Activated T-cell treated with anti-CD3 and anti-CD28 coated beads, Interleukin-2, amount 50 U/mL, for 4 hours (primary cell): ENCODE measurements at regions not wholly inside any gene's neighbourhood (a gene's known extent, or its start where the extent isn't known, plus 50 kb on each side); places are given as distances from the start of the nearest gene placed in this dataset.
A peak's percentile ranks its signal among the peaks of the same experiment; 100 is the strongest.

Experiments used
- ATAC-seq, 2 donors: fragments of 200-7000 bp; cut with Tn5 transposase; one replicate each; pipeline ENCODE4 v1.10.0; 2021
- DNase-seq: peaks from one replicate; pipeline ENCODE4 v3.0.0-alpha.2; 2020
- H3K27me3 Mint-ChIP-seq: one replicate; pipeline ENCODE4 v1.8.0; 2021; ENCODE audit warnings: low read depth, mixed read lengths
- H3K36me3 Mint-ChIP-seq: one replicate; pipeline ENCODE4 v1.8.0; 2022; ENCODE audit warnings: mixed read lengths; ENCODE audit not compliant: insufficient read depth
- H3K4me1 Mint-ChIP-seq: one replicate; pipeline ENCODE4 v1.8.0; 2021; ENCODE audit warnings: low read depth, mixed read lengths
- H3K4me3 Mint-ChIP-seq: one replicate; pipeline ENCODE4 v1.8.0; 2021; ENCODE audit warnings: mild to moderate bottlenecking, moderate library complexity, mixed read lengths
- H3K9me3 Mint-ChIP-seq: one replicate; pipeline ENCODE4 v1.8.0; 2021; ENCODE audit warnings: mixed read lengths

DNA sequence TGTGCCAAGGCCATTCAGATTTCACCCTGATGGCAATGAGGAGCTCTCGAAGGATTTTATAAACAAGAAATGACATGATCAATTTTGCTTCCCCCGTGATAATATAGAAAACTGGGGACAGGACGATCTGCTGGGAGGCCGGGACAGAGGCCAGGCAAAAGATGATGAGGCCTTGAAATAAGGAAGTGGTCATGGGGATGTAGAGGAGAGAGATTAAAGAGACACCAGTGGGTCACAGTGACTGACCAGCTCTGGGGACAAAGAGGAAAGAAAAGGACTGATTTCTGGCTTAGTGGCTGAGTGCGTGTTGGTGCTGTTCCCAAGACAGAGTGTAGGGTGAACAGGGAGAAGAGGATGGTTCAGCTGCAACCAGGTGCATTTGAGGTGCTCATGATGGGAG lies 68.7 kb upstream of the FLT1 start:
- ATAC-seq (no peak), DNase-seq (no peak)
- Mint-ChIP-seq H3K9me3 (no peaks in the 10 kb centered on the region), H3K27me3 (no peaks in the 10 kb centered on the region), H3K4me1 (no peaks in the 10 kb centered on the region), H3K4me3 (no peak overlapping the region), H3K36me3 (no peaks in the 10 kb centered on the region)

DNA sequence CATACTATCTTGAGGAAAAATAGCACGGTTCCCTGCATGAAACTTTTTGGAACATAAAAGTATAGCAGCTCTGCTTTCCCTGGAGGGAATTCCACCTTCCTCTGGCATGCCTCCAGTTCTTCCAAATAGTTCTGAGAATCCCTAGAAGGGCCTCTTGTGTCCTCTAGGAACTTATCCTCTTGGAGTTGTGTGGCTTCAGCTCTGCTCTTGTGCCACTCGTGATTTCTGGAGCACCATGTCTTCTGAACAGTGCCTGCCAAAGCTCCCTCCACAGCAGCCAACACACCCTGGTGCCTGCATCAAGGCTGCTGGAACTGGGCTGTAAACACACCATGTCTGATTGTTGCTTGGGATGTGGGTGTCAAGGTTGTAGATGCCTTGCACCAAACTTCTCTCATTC lies 65.7 kb upstream of the FLT1 start:
- ATAC-seq = no peak
- Mint-ChIP-seq H3K4me3 (no peak overlapping the region), H3K4me1 (no peaks in the 10 kb centered on the region), H3K9me3 (no peaks in the 10 kb centered on the region), H3K27me3 (peaks cover 3% of the 10 kb centered on the region), H3K36me3 (no peaks in the 10 kb centered on the region)
- no peak for DNase-seq

- Mint-ChIP-seq H3K36me3 (no peaks in the 10 kb centered on the region), H3K27me3 (peaks cover 3% of the 10 kb centered on the region), H3K4me1 (no peaks in the 10 kb centered on the region), H3K4me3 (no peak overlapping the region), H3K9me3 (no peaks in the 10 kb centered on the region)
- ATAC-seq (no peak), DNase-seq (no peak)
Measured at GRCh38 chr13:28559636-28560259, 64.8 kb upstream of the FLT1 start.

GRCh38 chr13:28558567-28558966 lies 63.6 kb upstream of the FLT1 start:
- no peaks in the 10 kb centered on the region for H3K4me1 Mint-ChIP-seq
- no peaks in the 10 kb centered on the region for H3K36me3 Mint-ChIP-seq
- DNase-seq = no peak
- no peaks in the 10 kb centered on the region for H3K9me3 Mint-ChIP-seq
- H3K4me3 Mint-ChIP-seq = no peak overlapping the region
- peaks cover 3% of the 10 kb centered on the region for H3K27me3 Mint-ChIP-seq
- ATAC-seq = no peak

DNA sequence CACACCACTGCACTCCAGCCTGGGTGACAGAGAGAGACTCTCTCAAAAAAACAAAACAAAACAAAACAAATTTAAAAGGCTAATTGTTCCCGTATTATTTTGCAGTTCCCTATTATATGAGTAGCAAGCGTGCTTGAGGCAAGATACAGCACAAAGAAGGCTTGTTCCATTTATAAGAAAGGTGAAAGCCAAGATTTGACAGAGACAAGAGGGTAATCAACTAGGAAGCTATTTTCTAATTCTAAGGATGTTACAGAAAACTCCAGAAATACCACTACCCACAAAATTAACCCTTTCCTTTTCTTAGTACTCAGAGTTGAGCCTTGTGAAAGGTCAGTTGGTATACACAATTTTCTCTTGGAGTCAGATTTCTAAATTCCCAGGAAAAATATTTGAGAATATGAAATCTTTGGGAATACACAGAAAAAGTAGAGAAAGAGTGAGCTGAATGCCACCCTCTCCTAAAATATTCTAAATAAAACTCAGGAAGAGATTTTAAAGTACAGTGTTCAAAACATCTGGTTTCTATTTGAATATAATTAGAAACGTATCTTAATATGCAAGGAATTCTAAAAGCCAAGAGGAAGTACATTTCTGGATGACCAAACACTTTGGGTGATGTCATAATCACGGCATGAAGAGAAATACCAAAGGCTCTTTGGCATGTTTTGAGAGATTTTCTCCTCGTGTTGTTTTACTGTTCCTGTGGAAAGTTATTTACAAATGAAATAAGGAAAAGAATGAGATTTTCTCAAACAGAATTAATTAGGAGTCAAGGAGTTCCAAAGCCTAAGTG lies 63.0 kb upstream of the FLT1 start:
- no peaks in the 10 kb centered on the region for H3K9me3 Mint-ChIP-seq
- H3K36me3 Mint-ChIP-seq = no peaks in the 10 kb centered on the region
- H3K4me3 Mint-ChIP-seq = no peak overlapping the region
- ATAC-seq = no peak
- H3K27me3 Mint-ChIP-seq = peaks cover 3% of the 10 kb centered on the region
- no peak for DNase-seq
- no peaks in the 10 kb centered on the region for H3K4me1 Mint-ChIP-seq

DNA sequence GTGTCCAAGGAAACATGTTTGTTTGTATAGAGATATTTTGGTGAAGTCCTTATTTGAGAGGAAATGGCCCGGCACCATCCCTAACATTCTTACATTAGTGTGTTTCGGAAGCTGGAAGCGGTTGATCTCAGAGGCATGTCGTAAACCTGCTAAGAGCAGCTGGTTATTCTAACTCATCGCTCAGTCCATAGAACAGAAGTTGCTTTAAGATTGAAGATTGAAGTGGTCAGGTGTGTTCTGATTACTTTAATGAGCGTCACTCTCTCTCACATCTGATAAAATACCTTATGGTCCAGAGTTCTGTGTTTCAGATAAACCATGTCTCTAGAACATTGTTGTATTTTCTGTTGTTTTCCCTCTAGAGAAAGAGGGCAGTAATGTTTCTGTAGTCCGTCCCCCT lies 60.2 kb upstream of the FLT1 start:
- ATAC-seq = no peak
- H3K36me3 Mint-ChIP-seq = no peaks in the 10 kb centered on the region
- H3K4me3 Mint-ChIP-seq = no peak overlapping the region
- H3K27me3 Mint-ChIP-seq = peaks cover 3% of the 10 kb centered on the region
- H3K4me1 Mint-ChIP-seq = no peaks in the 10 kb centered on the region
- no peaks in the 10 kb centered on the region for H3K9me3 Mint-ChIP-seq
- DNase-seq = no peak

GRCh38 chr13:28553971-28554370 lies 59.0 kb upstream of the FLT1 start:
- Mint-ChIP-seq H3K27me3 (peaks cover 3% of the 10 kb centered on the region), H3K4me3 (no peak overlapping the region), H3K9me3 (no peaks in the 10 kb centered on the region), H3K4me1 (no peaks in the 10 kb centered on the region), H3K36me3 (no peaks in the 10 kb centered on the region)
- DNase-seq (no peak), ATAC-seq (no peak)

GRCh38 chr13:28552288-28552687 lies 57.4 kb upstream of the FLT1 start:
- no peak for ATAC-seq
- Mint-ChIP-seq H3K4me3 (no peak overlapping the region), H3K9me3 (no peaks in the 10 kb centered on the region), H3K36me3 (no peaks in the 10 kb centered on the region), H3K4me1 (no peaks in the 10 kb centered on the region), H3K27me3 (peaks cover 9% of the 10 kb centered on the region)
- DNase-seq = no peak

DNA sequence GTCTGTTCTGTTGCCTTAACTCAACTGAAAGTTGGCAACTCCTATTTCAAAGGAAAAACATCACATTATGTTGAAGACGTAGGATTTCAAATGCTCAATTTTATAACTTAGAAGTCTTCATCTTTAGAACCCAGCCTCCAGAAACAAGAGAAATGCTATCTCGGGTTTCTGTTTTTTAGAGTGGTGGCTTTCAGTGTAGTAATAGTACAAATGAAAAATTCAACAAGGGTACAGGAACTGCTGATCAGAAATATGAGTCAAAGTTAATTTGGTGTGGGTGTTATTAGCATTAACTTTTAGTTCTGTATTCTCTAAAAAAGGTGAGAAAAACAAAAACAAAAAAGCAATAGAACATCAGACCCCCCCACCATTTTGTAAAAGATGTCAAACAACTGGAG lies 56.6 kb upstream of the FLT1 start:
- ATAC-seq = peak; percentile 7 to 14
- Mint-ChIP-seq H3K27me3 (peaks cover 9% of the 10 kb centered on the region), H3K4me1 (no peaks in the 10 kb centered on the region), H3K9me3 (no peaks in the 10 kb centered on the region), H3K36me3 (no peaks in the 10 kb centered on the region), H3K4me3 (no peak overlapping the region)
- DNase-seq = no peak

DNA sequence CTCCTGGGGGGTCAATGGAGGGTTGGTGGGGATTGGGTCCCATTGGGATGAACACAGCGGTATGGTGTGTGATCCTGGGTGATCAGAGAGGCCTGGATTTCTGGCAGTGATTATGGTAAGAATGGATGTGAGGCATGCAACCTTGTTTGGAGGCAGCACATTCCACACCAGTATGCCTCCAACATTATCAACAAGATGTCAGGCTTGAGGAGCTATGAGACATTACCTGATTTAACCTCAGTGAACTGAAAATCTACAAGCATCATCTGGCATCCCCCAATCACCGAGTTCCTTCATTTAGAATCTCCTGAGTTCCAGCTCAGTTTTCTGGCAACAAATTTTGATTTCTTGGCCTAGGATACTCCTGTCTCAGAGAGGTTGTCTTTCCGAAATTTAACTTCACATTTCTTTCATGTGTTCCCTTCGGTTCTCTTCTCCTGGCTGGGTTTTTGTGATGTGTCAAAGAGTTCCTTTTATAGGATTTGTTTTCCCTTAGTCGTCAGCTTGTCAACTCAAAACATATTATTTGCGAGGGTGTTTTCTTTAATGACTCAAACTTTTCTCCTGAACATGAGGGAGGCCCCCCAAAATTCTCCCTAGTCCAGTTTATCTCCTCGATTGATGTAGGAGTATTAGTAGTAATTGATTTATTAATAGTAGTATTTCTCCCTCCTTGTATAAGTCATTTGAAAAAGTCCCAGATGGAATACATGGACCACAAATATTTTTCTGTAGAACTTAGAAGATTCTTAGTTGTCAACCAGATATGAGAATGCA lies 56.0 kb upstream of the FLT1 start:
- no peak overlapping the region for H3K4me3 Mint-ChIP-seq
- ATAC-seq = peak in 1 of 2 donors; percentile 7
- H3K27me3 Mint-ChIP-seq = peaks cover 6% of the 10 kb centered on the region
- no peak for DNase-seq
- H3K9me3 Mint-ChIP-seq = no peaks in the 10 kb centered on the region
- H3K36me3 Mint-ChIP-seq = no peaks in the 10 kb centered on the region
- H3K4me1 Mint-ChIP-seq = no peaks in the 10 kb centered on the region

DNA sequence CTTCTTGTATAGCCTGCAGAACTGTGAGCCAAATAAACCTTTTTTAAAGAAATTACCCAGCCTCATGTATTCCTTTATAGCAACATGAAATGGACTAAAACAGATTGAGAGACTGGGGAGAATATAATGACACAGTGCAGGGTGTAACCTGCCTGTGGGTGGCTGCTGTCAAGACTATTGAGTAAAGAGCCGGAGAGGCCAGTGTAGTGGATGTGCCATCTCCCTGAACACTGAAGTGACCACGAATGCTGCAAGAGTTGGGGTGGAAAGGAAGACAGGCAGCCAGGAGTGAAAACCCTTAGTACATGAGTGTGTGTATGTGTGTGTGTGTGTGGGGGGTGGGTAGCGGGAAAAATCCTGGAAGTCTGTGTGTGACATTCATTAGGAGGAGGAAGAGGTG lies 55.2 kb upstream of the FLT1 start:
- ATAC-seq = no peak
- DNase-seq = no peak
- Mint-ChIP-seq H3K9me3 (no peaks in the 10 kb centered on the region), H3K4me1 (no peaks in the 10 kb centered on the region), H3K27me3 (peaks cover 8% of the 10 kb centered on the region), H3K36me3 (no peaks in the 10 kb centered on the region), H3K4me3 (no peak overlapping the region)

DNA sequence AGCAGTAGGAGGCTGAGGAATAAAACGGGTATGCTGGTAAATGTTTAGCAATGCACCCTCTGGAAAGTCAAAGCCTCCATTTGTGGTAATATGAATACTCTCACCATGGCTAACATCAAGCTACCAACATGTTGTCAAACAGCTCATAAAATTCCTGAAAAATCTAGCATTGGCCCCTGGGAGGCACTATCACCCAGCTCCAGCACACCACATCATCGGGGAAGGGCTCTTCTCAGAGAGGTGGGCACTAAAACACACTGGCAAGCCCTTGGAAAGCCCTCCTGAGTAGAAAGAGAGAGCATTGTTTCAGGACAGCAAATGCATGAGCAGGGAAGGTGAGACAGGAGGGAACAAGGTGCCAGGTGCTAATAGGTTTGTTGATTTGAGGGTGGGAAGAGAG lies 53.9 kb upstream of the FLT1 start:
- Mint-ChIP-seq H3K4me3 (no peak overlapping the region), H3K36me3 (no peaks in the 10 kb centered on the region), H3K27me3 (peaks cover 13% of the 10 kb centered on the region), H3K4me1 (no peaks in the 10 kb centered on the region), H3K9me3 (peaks cover 5% of the 10 kb centered on the region)
- DNase-seq (no peak), ATAC-seq (no peak)

GRCh38 chr13:28548468-28548867 lies 53.5 kb upstream of the FLT1 start:
- DNase-seq (no peak), ATAC-seq (no peak)
- no peaks in the 10 kb centered on the region for H3K4me1 Mint-ChIP-seq
- H3K36me3 Mint-ChIP-seq = no peaks in the 10 kb centered on the region
- H3K4me3 Mint-ChIP-seq = no peak overlapping the region
- H3K9me3 Mint-ChIP-seq = peaks cover 9% of the 10 kb centered on the region
- H3K27me3 Mint-ChIP-seq = peaks cover 13% of the 10 kb centered on the region

- DNase-seq = no peak
- Mint-ChIP-seq H3K4me1 (peaks cover 2% of the 10 kb centered on the region), H3K36me3 (no peaks in the 10 kb centered on the region), H3K27me3 (peaks cover 18% of the 10 kb centered on the region), H3K4me3 (no peak overlapping the region), H3K9me3 (peaks cover 9% of the 10 kb centered on the region)
- ATAC-seq = no peak
Measured at GRCh38 chr13:28545583-28546333, 50.8 kb upstream of the FLT1 start.
